GM10266 (cell line): ENCODE measurements at regions not wholly inside any gene's neighbourhood (a gene's known extent, or its start where the extent isn't known, plus 50 kb on each side); places are given as distances from the start of the nearest gene placed in this dataset.

Experiments
- DNase-seq: peaks from one replicate; pipeline ENCODE4 v3.0.0; 2012; ENCODE audit errors: extremely low spot score
- TF ChIP-seq, protein P1 (sequence below): IDR thresholded peaks from 2 replicates; pipeline ENCODE4 v1.5.1; 2012; ENCODE audit warnings: mild to moderate bottlenecking, low read depth; ENCODE audit not compliant: control insufficient read depth, insufficient read depth; ENCODE audit errors: missing control alignments

DNA sequence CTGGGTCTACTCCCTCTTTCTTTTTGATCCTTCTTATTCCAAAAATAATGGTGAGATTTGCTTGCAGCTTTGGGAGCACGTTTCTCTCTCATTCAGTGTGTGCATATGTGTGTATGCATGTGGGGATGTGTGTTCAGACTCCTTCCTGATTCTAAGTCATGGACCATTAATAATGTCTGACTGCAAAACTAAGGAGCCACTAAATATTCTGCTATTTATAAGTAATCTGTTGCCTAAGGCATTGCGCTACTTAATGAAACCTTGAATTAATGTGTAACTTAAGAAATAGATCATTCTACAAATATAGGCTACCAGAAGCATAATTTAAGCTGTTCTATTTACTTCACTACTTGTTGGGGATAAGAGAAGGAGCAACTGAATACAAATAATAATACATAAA is 182.1 kb downstream of the TFCP2L1 start:
- DNase-seq, result no peak
- TF ChIP-seq, protein P1, sequence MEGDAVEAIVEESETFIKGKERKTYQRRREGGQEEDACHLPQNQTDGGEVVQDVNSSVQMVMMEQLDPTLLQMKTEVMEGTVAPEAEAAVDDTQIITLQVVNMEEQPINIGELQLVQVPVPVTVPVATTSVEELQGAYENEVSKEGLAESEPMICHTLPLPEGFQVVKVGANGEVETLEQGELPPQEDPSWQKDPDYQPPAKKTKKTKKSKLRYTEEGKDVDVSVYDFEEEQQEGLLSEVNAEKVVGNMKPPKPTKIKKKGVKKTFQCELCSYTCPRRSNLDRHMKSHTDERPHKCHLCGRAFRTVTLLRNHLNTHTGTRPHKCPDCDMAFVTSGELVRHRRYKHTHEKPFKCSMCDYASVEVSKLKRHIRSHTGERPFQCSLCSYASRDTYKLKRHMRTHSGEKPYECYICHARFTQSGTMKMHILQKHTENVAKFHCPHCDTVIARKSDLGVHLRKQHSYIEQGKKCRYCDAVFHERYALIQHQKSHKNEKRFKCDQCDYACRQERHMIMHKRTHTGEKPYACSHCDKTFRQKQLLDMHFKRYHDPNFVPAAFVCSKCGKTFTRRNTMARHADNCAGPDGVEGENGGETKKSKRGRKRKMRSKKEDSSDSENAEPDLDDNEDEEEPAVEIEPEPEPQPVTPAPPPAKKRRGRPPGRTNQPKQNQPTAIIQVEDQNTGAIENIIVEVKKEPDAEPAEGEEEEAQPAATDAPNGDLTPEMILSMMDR, result no peak

DNA sequence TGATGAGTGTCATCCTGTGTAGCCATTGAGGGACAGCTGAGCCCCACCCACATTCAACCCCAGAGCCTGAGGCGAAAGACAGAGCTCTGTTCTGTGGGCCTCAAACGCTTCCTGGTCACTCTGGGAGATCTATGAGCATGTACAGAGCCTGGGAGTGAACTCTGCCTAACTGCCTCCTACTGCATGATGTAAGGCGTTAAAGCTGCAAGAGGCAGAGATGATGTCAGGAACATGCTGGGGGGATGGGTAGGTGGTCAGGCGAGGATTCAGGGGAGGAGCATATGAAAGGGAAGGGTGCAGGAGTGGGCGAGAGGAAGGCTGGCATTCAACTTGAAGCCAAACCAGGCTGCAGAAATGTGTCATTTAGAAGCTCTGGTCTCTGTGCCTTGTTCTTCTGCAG is 181.0 kb downstream of the TFCP2L1 start:
- TF ChIP-seq, protein P1, result no peak

GRCh38 chr2:121104721-121105141 is 180.3 kb downstream of the TFCP2L1 start:
- no peak for DNase-seq
- TF ChIP-seq, protein P1, result no peak

More for the DNA sequence above, 181.0 kb downstream of the TFCP2L1 start:
- DNase-seq, result no peak

- TF ChIP-seq, protein P1, result no peak
- DNase-seq, result no peak
These were observed 174.1 kb downstream of the TFCP2L1 start for GRCh38 chr2:121110924-121111323.

GRCh38 chr2:121118951-121119350 is 166.1 kb downstream of the TFCP2L1 start:
- DNase-seq, result no peak
- TF ChIP-seq, protein P1, result no peak

DNA sequence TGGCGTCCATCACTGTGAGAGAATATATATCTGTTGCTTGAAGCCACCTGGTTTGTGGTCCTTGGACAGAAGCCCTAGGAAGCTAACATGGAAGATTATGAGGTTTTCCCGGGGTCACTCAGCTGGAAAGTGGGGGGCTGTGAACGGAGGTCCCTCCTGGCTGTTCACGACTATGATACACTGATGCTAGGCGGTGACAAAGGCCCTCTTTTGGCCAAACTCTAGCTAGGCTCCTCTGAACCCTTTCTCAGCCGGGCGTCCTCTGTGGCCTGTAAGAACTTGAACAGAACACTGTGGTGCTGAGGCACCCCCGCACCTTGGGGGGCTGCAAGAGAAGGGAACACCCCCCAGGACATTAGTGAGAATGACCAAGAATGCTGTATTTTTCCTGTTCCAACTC is 164.6 kb downstream of the TFCP2L1 start:
- TF ChIP-seq, protein P1, result no peak
- DNase-seq, result no peak

GRCh38 chr2:121120991-121121390 is 164.0 kb downstream of the TFCP2L1 start:
- TF ChIP-seq, protein P1, result no peak

GRCh38 chr2:121121661-121122060 is 163.3 kb downstream of the TFCP2L1 start:
- no peak for DNase-seq
- TF ChIP-seq, protein P1, result no peak

More at GRCh38 chr2:121120991-121121390, 164.0 kb downstream of the TFCP2L1 start:
- no peak for DNase-seq
